Testis (tissue), 2 donors: ENCODE measurements at regions not wholly inside any gene's neighbourhood (a gene's known extent, or its start where the extent isn't known, plus 50 kb on each side); places are given as distances from the start of the nearest gene placed in this dataset.

Source experiments
- CTCF ChIP-seq, 3 experiments: fragments of 450-650 bp in 2 of 3; fragments of 200-600 bp in 1 of 3; sonication (generic) in 1 of 3; IDR thresholded peaks; one replicate each; pipeline ENCODE4 v1.5.1; 2016 to 2019; ENCODE audit warnings: antibody characterized with exemption in 3 of 3, mild to moderate bottlenecking in 2 of 3, moderate library complexity in 1 of 3
- POLR2A ChIP-seq: fragments of 450-650 bp; IDR thresholded peaks from one replicate; pipeline ENCODE4 v1.6.1; 2017; ENCODE audit warnings: antibody characterized with exemption, mild to moderate bottlenecking, moderate library complexity

GRCh38 chr21:23039846-23040245 is 2041.6 kb downstream of the NCAM2 start:
- TF ChIP-seq POLR2A = no peak
- no peak for TF ChIP-seq CTCF (IDR thresholded peaks at IDR 0.05)
